IPS DF 6.9 (cell line): ENCODE measurements at regions not wholly inside any gene's neighbourhood (a gene's known extent, or its start where the extent isn't known, plus 50 kb on each side); places are given as distances from the start of the nearest gene placed in this dataset.
A peak's percentile ranks its signal among the peaks of the same experiment; 100 is the strongest.

ENCODE experiments used
- DNase-seq: peaks from one replicate; pipeline ENCODE4 v3.0.0-alpha.2; 2013; ENCODE audit warnings: low read depth, low spot score
- H3K27ac ChIP-seq: one replicate; pipeline ENCODE4 v1.5.1; 2013; ENCODE audit warnings: low read length, control low read depth
- H3K27me3 ChIP-seq: 2 replicates; pipeline ENCODE4 v1.6.1; 2013; ENCODE audit warnings: mild to moderate bottlenecking, low read length; ENCODE audit not compliant: control insufficient read depth, insufficient read depth
- H3K36me3 ChIP-seq: 2 replicates; pipeline ENCODE4 v1.6.1; 2013; ENCODE audit warnings: low read length; ENCODE audit not compliant: control insufficient read depth, insufficient read depth
- H3K4me1 ChIP-seq: 2 replicates; pipeline ENCODE4 v1.6.1; 2013; ENCODE audit warnings: low read length; ENCODE audit not compliant: control insufficient read depth, insufficient read depth
- H3K4me3 ChIP-seq: 2 replicates; pipeline ENCODE4 v1.5.1; 2013; ENCODE audit warnings: mild to moderate bottlenecking, low read length
- H3K9me3 ChIP-seq: 2 replicates; pipeline ENCODE4 v1.6.1; 2013; ENCODE audit warnings: low read length, inconsistent platforms; ENCODE audit not compliant: control insufficient read depth, insufficient read depth
- WGBS: extraction: QIAGEN DNeasy Blood & Tissue Kit; methylation state at CpG from one replicate; pipeline ENCODE4 v1.1.7; 2013; ENCODE audit warnings: mixed read lengths, missing lambda C conversion rate; ENCODE audit not compliant: insufficient read length, insufficient coverage; 5-methylcytosine and 5-hydroxymethylcytosine counted together

DNA sequence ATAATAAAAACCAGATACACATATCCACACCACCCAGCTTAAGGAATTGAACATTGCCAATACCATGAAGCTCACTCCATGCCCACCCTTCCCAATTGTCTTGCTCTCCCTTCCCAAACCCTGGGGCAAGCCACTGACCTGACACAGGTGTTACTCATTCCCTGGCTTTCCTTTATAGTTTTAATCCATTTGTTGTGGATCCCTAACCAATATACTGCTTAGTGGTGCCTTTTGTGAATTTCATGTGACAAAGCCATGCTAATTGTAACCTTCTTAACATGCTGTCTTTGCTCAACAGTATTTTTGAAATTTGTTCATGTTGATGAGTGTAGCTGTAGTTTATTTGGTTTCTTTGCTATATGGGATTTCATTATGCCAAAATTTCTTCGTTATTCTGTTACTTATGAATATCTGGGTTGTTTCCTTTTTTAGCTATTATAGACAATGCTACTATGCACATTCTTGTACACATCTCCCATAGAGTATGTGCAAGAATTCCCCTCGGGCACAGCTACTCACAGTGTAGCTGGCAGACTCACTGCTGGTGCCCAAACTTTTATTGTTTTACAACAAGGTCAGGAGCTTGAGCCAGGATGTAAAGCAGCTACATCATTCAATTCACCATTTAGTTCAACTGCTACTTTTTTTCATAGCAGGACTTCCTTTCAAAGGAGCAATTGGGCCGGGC lies 90.8 kb upstream of the ATL2 start:
- H3K27me3 ChIP-seq = no peaks in the 10 kb centered on the region
- no peaks in the 10 kb centered on the region for H3K4me1 ChIP-seq
- no peaks in the 10 kb centered on the region for H3K36me3 ChIP-seq
- WGBS = no CpG with 5 or more reads among the region's 3 CpGs
- no peak overlapping the region for H3K27ac ChIP-seq
- no peak for DNase-seq
- no peak overlapping the region for H3K4me3 ChIP-seq
- no peaks in the 10 kb centered on the region for H3K9me3 ChIP-seq

DNA sequence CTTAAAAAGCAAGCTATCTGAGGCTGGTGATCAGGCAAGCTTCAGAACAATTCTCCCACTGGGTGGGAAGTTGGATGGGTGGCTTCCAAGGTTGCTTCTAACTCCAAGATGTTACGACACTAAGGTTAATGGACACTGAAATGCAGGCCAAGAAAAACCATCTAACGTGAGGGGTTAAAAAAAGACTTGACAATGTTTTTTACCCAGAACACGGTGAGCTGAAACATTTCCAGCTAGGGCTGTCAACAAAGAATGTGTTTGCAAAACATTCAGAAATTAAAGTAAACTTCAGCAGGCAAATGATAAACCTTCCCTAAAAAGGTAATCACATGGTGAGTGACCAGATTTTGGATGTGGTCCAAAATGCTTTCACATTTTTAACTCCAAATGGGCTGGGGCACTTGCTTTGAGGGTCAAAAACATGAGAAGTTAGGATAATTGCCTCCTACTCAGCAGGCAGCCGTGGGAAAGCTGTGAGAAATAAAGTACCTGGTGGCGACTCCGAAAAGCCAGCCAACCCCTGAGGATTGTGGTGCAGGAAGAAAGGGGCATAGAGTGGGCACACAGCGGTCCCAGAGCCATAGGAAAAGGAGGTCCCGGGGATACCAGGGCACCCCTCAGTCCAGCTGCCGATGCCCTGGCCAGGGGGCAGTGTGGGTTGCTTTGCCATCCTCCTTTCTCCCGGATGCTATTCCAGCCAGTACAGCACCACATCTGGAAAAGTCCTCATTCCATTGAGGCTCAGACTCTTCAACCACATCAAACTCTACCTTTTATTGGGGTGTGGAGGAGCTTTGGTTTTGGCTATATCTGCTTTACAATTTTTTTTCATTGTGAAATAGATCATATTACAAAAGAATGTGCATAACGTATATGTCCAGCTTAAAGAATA lies 90.0 kb upstream of the ATL2 start:
- Histone ChIP-seq H3K4me3 (no peak overlapping the region), H3K27ac (no peak overlapping the region), H3K27me3 (no peaks in the 10 kb centered on the region), H3K36me3 (no peaks in the 10 kb centered on the region), H3K9me3 (no peaks in the 10 kb centered on the region), H3K4me1 (no peaks in the 10 kb centered on the region)
- no peak for DNase-seq
- WGBS = no CpG with 5 or more reads among the region's 11 CpGs

GRCh38 chr2:38466409-38466808 lies 89.3 kb upstream of the ATL2 start:
- H3K27ac ChIP-seq = no peak overlapping the region
- H3K4me1 ChIP-seq = no peaks in the 10 kb centered on the region
- H3K4me3 ChIP-seq = no peak overlapping the region
- WGBS = no CpG with 5 or more reads among the region's 5 CpGs
- no peak for DNase-seq
- H3K9me3 ChIP-seq = no peaks in the 10 kb centered on the region
- no peaks in the 10 kb centered on the region for H3K27me3 ChIP-seq
- H3K36me3 ChIP-seq = no peaks in the 10 kb centered on the region

DNA sequence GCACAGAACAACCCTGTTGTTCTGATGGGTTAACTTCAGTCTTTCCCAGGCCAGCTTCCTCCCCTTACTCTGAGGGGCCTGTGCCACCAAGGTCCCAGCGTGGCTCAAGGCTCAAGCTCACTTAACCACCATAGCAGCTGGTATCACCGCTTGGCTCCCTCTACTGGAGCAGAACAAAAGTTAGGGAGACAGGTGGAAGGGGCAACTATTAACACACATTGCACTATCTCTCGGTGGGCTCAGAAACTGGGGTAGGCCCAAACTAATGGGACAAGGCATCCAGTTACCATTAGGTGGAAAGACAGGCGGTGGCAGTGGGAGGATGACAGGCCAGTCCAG lies 88.7 kb upstream of the ATL2 start:
- no peaks in the 10 kb centered on the region for H3K36me3 ChIP-seq
- no peaks in the 10 kb centered on the region for H3K4me1 ChIP-seq
- H3K9me3 ChIP-seq = no peaks in the 10 kb centered on the region
- no CpG with 5 or more reads among the region's 4 CpGs for WGBS
- H3K4me3 ChIP-seq = no peak overlapping the region
- DNase-seq = peak; percentile 61
- H3K27me3 ChIP-seq = no peaks in the 10 kb centered on the region
- no peak overlapping the region for H3K27ac ChIP-seq

DNA sequence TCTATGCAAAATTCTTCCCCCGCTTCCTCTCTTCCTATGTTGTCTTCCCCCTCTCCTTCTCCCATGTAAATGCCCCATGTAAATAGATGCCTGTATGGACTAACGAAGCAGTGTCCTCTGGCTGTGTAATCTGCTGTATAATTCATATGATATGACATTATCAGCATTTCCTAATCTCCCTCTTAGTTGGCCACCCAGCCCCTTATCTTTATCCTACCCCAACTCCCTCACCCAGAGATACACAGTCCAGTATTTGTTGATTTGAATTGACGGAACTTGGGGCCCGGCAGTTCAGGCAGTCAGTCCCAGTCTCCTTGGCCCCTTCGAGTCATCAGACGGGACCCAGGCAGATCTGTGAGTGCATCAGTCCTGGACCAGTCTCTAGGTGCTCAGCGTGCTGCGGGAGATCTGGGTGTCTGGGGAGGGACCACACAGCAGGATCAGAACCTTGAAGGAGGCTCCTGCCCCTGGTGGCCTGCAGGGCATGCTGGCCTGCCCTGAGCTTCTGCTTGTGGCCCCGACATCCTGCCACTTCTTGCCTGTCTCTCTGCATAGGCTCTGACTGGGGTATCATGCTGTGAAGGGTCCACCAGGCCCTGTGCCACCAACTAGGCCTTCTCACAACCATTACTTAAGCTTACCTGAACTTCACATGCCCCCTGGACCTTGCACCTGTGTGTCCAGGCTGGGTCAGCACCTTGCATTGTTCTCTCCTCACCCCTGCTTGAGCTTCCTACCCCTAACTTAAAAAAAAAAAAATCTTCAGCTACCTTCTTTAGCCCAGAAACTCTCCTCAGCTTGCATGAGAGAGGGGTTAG lies 88.1 kb upstream of the ATL2 start:
- no CpG with 5 or more reads among the region's 9 CpGs for WGBS
- H3K36me3 ChIP-seq = no peaks in the 10 kb centered on the region
- no peak for DNase-seq
- no peak overlapping the region for H3K4me3 ChIP-seq
- no peaks in the 10 kb centered on the region for H3K9me3 ChIP-seq
- H3K27me3 ChIP-seq = no peaks in the 10 kb centered on the region
- no peak overlapping the region for H3K27ac ChIP-seq
- H3K4me1 ChIP-seq = no peaks in the 10 kb centered on the region

- H3K9me3 ChIP-seq = no peaks in the 10 kb centered on the region
- no peaks in the 10 kb centered on the region for H3K4me1 ChIP-seq
- no peak overlapping the region for H3K4me3 ChIP-seq
- no peak overlapping the region for H3K27ac ChIP-seq
- H3K27me3 ChIP-seq = no peaks in the 10 kb centered on the region
- no peaks in the 10 kb centered on the region for H3K36me3 ChIP-seq
- WGBS = no CpG with 5 or more reads among the region's 4 CpGs
- no peak for DNase-seq
Observed at GRCh38 chr2:38463752-38464151, 86.7 kb upstream of the ATL2 start.

GRCh38 chr2:38462121-38462661 lies 85.1 kb upstream of the ATL2 start:
- no peak for DNase-seq
- no peak overlapping the region for H3K4me3 ChIP-seq
- H3K27ac ChIP-seq = no peak overlapping the region
- H3K4me1 ChIP-seq = no peaks in the 10 kb centered on the region; the same call in 1 of the 2 replicates
- no peaks in the 10 kb centered on the region for H3K9me3 ChIP-seq
- WGBS = no CpG with 5 or more reads among the region's 7 CpGs
- H3K27me3 ChIP-seq = no peaks in the 10 kb centered on the region
- H3K36me3 ChIP-seq = no peaks in the 10 kb centered on the region

DNA sequence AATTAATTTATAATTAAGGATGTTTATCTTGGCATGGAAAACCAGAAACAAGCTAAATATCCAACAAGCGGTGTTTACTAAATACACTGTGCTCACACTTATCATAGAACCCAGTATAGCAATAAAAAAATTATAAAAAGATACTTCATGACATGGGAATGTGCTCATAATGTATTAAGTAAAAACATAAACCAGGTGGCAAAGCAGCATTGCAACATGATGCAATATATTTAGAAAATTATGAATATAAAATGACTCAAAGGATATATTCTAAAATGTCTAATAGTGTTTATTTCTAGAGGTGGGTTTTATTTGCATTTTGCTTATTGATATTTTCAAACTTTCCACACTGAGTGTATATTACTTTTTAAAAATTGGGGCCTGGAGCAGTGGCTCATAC lies 84.4 kb upstream of the ATL2 start:
- Histone ChIP-seq H3K4me3 (no peak overlapping the region), H3K27ac (no peak overlapping the region), H3K4me1 (no peaks in the 10 kb centered on the region; the same call in 1 of the 2 replicates), H3K27me3 (no peaks in the 10 kb centered on the region), H3K36me3 (no peaks in the 10 kb centered on the region), H3K9me3 (no peaks in the 10 kb centered on the region)
- DNase-seq = no peak
- WGBS = no CpG with 5 or more reads among the region's 1 CpG

- Histone ChIP-seq H3K36me3 (no peaks in the 10 kb centered on the region), H3K9me3 (no peaks in the 10 kb centered on the region), H3K27ac (no peak overlapping the region), H3K27me3 (no peaks in the 10 kb centered on the region), H3K4me3 (no peak overlapping the region), H3K4me1 (no peaks in the 10 kb centered on the region; the same call in 1 of the 2 replicates)
- no peak for DNase-seq
- WGBS = no CpG with 5 or more reads among the region's 3 CpGs
Observed at GRCh38 chr2:38460313-38460712, 83.2 kb upstream of the ATL2 start.

DNA sequence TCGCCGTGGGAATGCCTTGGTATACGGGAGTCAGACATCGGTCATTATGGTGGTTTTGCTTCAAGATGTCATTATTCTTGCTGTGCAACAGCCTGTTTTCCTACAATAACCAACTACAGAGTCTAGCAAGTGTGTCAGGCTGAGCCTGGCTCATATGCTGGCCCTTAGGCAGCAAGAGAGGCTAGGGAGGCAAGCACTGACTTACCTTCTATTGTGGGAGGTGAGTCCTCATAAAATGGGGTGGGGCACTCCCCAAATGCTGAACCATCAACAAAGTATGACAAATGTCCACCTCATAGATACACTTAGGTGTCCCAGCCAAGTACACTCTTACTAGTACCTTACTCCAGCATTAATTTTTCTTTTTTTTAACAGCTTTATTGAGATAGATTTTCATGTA lies 77.0 kb upstream of the ATL2 start:
- Histone ChIP-seq H3K36me3 (no peaks in the 10 kb centered on the region), H3K27ac (no peak overlapping the region), H3K4me3 (no peak overlapping the region), H3K9me3 (no peaks in the 10 kb centered on the region), H3K27me3 (no peaks in the 10 kb centered on the region), H3K4me1 (no peaks in the 10 kb centered on the region; the same call in 1 of the 2 replicates)
- no CpG with 5 or more reads among the region's 4 CpGs for WGBS
- DNase-seq = no peak
